ENCODE measurements at regions not wholly inside any gene's neighbourhood (a gene's known extent, or its start where the extent isn't known, plus 50 kb on each side); places are given as distances from the start of the nearest gene placed in this dataset.

- no peak for ATAC-seq
- in situ Hi-C loops (cut with MboI; ENCODE audit: low sequenced_read_pairs in 4 of 4) (no loop called here), intact Hi-C loops (cut with DNase I; ENCODE audit: low total_unique reads) (no loop called here)
- TF ChIP-seq POLR2A (IDR thresholded peaks at IDR 0.05), result no peak
- DNase-seq, result no peak
- Histone ChIP-seq H3K4me3 (no peak overlapping the region), H3K36me3 (no peaks in the 10 kb centered on the region), H3K9me3 (no peaks in the 10 kb centered on the region), H3K27me3 (no peaks in the 10 kb centered on the region), H3K27ac (no peak overlapping the region), H3K4me1 (no peaks in the 10 kb centered on the region)
Observed at GRCh38 chr18:70380915-70381896, 92.4 kb downstream of the SOCS6 start.
